AG09319 (cell line): ENCODE measurements at regions not wholly inside any gene's neighbourhood (a gene's known extent, or its start where the extent isn't known, plus 50 kb on each side); places are given as distances from the start of the nearest gene placed in this dataset.

ENCODE experiments used
- DNase-seq: peaks from one replicate; pipeline ENCODE4 v3.0.0-alpha.2; 2010; ENCODE audit warnings: low read depth; ENCODE audit errors: extremely low read depth
- CTCF ChIP-seq: IDR thresholded peaks from 2 replicates; pipeline ENCODE4 v1.5.1; 2011; ENCODE audit warnings: low read depth, mild to moderate bottlenecking, inconsistent platforms, low read length, moderate library complexity

- TF ChIP-seq CTCF: no peak
- no peak for DNase-seq
Measured at GRCh38 chr3:23648996-23649395, 156.8 kb upstream of the UBE2E1 start.

DNA sequence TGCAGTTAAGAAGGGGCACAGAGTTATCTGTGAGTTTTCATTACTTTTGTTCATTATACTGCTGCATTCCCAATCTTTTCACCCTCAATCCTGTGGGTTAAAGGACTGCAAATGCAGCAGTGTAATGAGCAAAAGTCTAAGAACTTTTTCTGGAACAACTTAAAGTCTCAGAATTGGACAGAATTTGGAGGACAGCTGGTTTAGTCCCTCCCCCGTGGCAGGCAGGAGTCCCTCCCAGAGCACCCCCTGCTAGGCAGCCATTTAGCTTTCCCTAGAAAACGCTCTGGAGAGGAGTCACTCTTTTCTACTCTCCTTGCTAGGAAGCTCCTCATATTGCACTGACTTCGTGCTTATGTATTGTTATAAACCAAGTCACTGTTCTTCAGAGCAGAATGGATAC is 156.3 kb upstream of the UBE2E1 start:
- no peak for DNase-seq
- TF ChIP-seq CTCF: no peak

DNA sequence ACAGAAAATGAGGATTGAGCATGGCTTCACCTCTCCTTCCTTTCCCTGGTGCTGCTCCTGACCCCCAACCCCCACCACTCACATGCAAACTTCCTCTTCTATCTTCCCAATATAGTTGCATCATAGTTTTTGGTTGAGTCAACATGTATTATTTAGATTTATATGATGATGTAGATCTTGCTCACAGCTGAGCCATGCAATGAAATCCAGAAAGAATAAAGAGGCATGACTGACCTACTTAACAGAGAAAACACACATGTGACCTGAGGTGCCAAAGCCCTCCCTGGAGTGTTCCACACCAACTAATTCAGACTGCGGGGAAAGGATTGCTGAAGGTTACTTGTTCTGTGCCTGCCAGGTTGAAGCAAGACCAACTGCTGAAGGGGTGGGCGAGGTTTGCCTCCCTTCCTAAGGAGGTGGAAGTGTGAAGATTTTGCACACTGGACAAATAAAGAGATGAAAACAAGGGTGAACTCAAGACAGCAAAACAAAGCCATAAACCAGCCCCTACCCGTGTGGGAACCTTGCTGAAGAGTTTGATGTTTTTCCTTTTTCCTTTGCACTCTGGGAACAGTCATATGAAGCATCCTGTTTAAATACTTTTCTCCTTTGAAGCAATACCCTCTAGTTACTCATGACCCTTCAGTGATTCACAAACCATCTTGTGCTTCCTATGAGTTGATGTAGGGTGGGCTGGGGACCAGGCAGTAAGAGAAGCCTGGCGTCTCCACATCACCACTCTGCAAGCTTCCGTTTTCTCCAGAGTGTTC is 155.2 kb upstream of the UBE2E1 start:
- DNase-seq: no peak

GRCh38 chr3:23653647-23654525 is 151.9 kb upstream of the UBE2E1 start:
- DNase-seq: no peak
- TF ChIP-seq CTCF: no peak

More for the DNA sequence above, 155.2 kb upstream of the UBE2E1 start:
- no peak for TF ChIP-seq CTCF

DNA sequence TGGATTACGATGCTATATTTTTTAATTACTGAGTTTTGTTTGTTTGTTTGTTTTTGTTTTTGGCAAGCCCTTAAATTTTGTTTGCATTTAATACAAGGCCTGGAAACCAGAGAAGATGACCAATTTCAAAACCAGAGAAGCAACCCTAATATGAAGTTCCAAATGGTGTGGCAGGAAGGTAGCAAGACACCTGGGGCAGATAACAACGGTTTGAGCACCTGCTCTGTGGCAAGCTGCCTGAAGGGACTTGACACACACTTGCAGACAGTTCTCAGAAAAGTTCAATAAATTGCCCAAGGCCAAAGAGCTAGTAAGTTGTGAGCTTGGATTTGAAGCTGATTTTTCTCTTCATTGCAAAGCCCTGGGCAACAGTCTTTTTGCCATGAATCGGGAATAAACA is 151.2 kb upstream of the UBE2E1 start:
- no peak for TF ChIP-seq CTCF
- no peak for DNase-seq

DNA sequence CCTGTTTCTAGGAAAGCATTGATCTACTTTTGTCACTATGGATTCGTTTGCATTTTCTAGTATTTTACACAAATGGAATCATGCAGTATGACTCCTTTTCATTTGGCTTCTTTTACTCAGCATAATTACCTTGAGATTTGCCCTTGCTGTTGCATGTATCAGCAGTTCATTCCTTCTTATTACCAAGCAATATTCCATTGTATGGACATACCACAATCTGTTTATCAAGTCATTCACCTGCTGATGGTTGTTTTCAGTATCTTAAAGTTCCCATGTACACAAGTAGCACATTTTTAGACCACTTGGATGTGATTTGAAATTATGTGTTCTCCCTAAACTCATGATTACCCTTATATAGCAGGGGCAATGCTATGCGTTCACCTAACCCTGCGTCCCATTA is 150.0 kb upstream of the UBE2E1 start:
- no peak for TF ChIP-seq CTCF
- DNase-seq: no peak

- DNase-seq: no peak
- TF ChIP-seq CTCF: no peak
Measured at GRCh38 chr3:23656199-23656598, 149.6 kb upstream of the UBE2E1 start.
